Stimulated activated CD4-positive, alpha-beta T cell treated with anti-CD3 and anti-CD28 coated beads, Interleukin-12 subunit alpha, Interleukin-12 subunit beta, amount 100 ng/mL, for 4 hours (primary cell): ENCODE measurements at regions not wholly inside any gene's neighbourhood (a gene's known extent, or its start where the extent isn't known, plus 50 kb on each side); places are given as distances from the start of the nearest gene placed in this dataset.
"Not testable (repeated sequence)": the region's sequence is repeated elsewhere in the genome, so short reads cannot be mapped to it uniquely, and the experiment has no call there.

Experiments
- DNase-seq: peaks from one replicate; pipeline ENCODE4 v3.0.0-alpha.2; 2020

- DNase-seq: not testable (repeated sequence)
Measured at GRCh38 chr5:167858186-167858855, 433.1 kb upstream of the WWC1 start.

- DNase-seq: no peak
Measured at GRCh38 chr5:167861129-167861927, 430.1 kb upstream of the WWC1 start.

DNA sequence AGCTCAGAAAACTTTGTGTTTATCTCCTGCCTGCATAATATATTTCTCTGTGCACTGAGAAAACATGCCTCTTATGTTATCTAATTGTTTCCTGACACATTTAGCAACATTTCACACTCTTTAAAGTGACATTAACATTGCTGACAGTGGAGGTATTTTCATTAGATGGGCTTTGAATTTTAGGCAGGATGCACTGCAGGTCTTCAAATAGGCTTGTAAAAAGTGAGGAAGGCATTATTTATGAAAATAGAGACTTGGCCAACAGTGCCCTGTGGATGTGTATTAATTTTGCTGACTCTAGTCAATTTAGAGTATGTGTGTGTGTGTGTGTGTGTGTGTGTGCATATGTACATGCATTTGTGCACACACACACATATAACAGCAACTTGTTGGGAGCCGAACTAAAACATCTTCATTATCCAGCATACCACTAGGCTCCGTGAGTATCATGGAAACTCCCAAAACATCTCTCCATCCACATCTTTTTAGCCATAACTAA, 429.5 kb upstream of the WWC1 start:
- no peak for DNase-seq

- DNase-seq: no peak
Measured at GRCh38 chr5:167863883-167864282, 427.6 kb upstream of the WWC1 start.

GRCh38 chr5:167864801-167865200, 426.6 kb upstream of the WWC1 start:
- DNase-seq: no peak

DNA sequence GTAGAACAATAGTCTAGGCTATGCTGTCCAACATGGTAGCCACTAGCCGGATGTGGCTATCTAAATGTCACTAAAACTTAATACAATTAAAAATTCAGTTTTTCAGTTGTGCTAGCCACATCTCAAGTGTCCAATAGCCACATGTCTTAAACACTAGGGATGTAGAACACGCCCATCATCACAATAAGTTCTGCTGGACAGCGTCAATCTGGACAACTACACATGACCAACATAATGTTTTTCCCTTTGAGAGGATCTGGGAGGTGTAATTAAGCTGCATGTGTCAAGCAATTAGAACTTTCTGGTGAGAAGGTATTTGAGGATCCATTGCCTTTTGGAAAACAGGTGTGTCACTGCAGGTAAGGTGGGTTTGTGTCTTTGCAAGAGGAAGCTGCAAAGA, 424.6 kb upstream of the WWC1 start:
- DNase-seq: no peak

GRCh38 chr5:167867281-167867680, 424.2 kb upstream of the WWC1 start:
- no peak for DNase-seq

DNA sequence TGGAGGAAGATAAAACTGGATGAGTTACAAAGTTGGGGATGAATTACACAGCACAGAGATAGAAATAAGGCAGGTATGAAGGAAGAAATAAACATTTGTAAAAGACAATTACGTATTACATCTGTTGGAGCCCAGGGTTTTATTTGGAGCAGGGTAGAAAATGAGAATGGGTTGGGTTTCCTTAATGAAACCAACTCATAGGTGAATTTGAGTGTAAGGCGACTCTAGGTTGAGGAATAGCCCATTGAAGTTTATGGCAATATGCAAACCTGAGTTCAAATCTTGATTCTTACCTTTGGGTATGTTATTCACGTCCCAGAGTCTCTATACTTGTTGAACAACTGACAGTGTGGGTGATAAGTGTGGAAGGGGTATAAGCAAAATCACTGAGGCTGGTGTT, 422.3 kb upstream of the WWC1 start:
- no peak for DNase-seq

DNA sequence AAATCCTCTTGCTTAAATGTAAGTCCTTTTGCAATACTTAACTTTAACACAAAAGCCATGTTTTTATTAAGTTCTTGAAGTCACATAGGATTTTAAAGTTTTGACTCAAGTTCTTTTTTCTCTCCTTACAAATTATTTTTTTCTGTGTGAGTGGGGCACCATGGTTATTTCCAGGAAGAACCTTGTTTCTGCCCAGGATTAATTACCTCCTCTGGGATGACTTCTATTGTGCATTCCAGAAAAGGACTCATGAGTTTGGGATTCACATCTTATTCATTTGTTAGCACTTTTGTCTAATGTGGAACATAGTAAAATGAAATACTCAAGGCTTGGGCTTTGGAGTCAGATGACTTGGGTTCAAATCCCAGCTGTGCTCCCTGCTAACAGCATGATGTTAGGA, 421.4 kb upstream of the WWC1 start:
- no peak for DNase-seq

DNA sequence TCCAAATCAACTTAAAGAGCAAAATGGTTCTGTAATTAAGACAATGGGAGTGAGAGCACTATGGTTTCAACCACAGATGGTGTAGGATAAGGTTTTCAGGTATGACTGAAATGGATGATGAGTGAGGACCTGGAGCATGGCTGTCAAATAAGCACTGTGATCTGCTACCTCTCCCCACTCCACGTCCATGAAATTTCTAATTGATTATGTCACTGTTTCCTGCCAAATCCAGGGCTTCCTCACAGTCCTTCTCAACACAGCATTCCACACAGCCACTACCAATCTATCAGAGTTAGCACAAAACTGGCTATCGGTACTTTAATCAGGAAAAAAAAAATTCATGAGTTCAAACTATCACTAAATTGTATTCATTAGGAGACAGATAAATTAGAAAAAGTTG, 420.4 kb upstream of the WWC1 start:
- DNase-seq: no peak

DNA sequence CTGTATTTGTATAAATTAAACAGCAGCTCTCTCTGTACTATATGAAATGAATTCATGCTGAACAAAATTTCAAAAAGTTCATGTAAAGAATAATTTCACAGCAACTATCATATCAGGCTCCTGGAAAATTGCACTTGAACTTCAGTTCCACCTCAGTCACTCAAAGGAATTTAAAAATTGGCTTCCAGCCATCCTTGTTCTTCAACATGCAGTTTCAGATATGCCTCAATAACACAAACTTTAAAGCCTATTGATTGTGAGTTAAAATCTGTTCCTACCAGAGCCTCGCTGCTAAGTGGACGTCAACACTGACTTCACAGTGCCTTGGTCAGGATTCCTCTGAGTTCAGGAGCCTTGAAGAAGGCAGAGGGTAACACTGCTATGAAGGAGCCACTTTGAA, 418.7 kb upstream of the WWC1 start:
- no peak for DNase-seq

DNA sequence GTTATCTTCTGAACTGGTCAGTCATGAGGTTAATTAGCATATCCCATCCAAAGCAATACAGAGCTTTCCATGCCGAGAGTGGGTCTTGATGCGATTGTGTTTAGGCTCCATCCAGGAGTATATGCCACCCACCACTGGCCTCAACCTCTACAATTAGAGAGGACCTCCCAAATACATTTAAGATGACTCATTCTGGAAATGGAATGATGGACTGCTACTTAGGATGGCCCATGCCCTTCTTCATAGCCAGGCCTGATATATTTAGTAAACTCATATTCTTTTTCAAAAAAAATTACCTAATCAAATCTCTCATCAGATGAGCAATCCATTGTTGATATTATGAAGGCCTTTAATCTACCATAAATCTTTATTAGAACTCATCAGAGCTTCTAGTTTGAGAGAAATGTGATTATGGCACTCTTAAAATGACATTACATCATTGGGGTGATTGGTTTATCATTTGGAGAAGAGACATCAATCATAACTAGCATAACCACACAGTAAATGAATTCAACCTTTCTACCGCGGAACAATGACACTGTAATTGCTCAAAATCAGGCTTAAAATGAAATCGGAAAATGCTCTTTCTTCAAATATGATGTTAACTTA, 414.2 kb upstream of the WWC1 start:
- DNase-seq: no peak

DNA sequence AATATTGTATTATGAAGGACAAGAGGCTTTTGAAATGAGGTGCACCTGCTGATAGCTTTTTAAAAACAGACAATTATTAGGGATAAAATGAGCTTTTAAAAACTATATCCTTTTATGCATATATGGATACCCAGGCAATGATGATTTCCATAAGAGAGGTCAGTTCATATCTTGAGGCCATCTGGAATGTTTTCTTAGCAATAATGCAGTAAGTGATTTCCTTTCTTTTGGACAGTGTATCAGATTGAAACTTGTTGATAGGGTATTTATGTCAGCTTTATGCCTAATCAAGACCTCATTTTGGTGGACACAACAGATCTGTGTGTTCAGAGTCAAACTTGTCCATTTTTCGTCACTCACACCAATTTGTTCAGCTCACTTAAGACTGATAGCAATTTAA, 413.5 kb upstream of the WWC1 start:
- DNase-seq: no peak

GRCh38 chr5:167880420-167880819, 411.0 kb upstream of the WWC1 start:
- no peak for DNase-seq

DNA sequence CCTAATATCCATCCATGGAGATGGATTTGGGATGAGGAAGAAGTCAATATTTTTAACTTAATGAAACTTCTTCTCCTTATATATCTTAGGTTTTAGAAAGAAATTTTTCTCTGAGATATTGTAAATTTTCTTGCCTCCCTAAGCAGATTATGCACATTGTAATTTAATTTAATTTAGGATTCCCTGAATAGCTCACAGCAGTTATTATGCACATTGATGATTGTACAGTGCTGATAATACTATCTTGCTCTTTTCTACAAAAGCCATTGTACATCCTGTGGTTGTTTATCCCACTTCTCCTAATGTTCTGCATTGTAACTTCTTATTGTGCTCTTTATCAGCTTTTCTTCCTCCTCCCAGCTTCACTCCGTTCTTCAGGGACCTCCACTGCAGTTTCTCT, 410.4 kb upstream of the WWC1 start:
- no peak for DNase-seq

DNA sequence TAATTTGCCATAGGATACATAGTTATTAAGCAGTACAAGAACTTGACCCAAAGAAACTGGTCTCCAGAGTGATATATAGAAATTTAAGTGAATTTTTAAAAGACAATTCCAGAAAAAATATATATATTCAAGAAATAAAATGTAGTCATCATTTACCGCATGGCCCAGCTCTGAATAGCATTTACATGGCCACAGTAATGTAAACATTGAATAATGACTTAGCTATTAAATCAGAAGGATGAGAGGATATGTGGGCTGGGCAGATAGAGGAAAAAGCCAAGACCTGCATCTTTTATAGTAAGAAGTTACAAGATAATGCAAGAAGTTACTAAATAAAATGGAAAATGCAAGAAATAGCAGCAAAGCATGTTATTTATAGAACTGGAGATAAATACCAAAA, 405.2 kb upstream of the WWC1 start:
- DNase-seq: no peak

DNA sequence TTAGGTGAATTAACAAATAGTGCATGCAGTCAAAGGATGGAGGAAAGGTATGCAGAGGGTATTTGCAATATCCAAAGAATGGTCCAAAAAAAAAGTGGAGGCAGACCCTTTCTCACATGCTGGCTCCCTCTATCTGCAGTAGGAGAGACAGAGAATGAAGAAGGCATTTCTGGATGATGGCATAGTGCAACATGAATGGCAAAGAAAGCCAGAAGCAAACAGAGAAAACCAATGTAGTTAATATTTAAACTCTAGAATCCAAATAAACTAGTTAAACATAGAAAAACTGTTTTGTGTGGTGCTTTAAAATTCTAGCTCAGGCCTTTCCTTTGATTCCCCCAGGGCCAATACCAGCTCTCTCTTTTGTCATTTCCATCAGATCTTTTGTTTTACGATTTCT, 403.1 kb upstream of the WWC1 start:
- no peak for DNase-seq

GRCh38 chr5:167889276-167889675, 402.2 kb upstream of the WWC1 start:
- DNase-seq: no peak

GRCh38 chr5:167892352-167893115, 398.9 kb upstream of the WWC1 start:
- DNase-seq: no peak

DNA sequence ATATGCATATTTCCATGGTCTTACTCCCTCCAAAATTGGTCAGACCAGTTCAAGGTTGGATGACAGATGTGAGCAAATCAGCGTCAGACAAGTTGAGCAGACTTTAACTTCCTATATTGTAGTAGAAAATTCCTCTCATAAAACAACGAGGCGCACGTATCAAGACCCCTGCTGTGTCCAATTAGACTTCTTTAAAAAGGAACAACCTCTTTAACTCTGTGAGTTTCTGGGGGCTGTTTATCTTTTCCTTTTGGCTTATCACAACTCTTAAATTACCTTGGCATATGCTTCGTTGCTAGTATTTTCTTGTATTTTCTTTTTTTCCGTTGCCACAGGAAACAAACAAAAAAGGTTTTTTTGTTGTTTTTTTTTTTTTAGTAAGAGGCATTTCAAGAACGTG, 398.2 kb upstream of the WWC1 start:
- DNase-seq: no peak

DNA sequence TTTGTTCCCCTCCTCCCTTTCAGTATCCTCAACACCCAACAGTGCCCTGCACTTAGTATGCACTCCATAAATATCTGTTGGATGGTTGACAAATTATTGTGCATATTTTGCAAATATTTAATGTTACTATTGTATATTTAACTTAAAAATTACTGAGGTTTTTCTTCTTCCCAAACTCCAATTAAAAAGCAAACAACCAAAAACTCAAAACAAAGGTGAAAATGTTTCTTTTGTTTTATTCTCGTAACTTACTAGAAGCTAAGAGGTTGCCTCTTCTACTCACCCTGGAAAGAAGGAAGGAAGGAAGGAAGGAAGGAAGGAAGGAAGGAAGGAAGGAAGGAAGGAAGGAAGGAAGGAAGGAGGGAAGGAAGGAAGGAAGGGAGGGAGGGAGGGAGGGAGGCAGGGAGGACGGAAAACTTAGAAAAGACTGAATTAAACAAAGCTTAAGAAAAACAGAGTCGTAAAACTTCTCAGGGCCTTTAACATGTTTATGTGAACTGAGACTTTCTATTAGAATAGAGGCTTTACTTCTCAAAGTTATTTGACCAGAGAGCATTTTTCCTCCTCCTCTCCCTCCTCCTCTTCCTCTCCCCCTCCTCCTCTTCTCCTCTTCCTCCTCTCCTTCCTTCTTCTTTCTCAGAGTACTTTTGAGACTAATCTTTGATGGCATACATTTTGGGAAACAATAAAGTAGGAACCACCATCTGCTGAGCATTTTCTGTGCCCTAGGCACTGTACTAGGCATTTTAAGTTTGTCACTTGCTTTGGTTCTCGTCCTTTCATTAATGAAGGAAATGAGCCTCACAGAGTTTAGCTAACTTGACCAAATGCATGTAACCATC, 396.6 kb upstream of the WWC1 start:
- DNase-seq: no peak

DNA sequence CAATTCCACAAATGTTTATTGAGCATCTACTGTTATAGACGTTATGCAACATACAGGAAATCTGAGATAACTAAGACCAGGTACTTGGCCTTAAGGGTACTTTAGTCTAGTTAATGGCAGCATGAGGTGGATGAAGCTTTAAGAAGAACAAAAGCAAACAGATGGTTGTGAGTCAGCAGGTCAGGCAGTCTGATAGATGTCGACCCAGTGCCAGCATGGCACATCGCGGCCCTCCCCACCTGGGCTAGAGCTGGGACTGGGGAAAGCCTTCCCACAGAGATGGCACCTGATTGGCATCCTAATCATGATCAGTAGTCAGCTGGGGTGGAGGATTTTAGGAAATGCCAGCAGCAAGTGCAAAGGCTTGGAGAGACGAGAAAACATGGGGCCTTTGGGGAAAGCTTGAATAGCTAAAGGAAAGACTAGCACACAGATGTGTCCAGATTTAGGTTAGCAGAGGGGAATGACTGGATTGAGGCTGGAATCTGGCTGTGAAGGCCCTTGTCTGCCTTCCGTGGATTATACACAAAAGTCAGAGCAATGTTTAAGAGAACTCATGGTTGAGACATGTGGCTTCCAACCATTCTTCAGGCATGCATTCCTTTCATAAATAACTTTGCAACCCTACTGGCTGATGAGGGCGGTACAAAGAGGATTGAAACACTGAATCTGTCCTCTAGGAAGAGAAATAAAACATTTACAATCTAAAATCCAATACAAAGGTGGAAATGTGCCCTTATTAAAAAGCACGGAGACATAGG, 395.4 kb upstream of the WWC1 start:
- DNase-seq: no peak
